Esophagus squamous epithelium (tissue), 4 donors: ENCODE measurements at regions not wholly inside any gene's neighbourhood (a gene's known extent, or its start where the extent isn't known, plus 50 kb on each side); places are given as distances from the start of the nearest gene placed in this dataset.

ENCODE experiments used
- POLR2A ChIP-seq, 4 donors: fragments of 450-650 bp; IDR thresholded peaks; one replicate each; pipeline ENCODE4 v1.6.1; 2017; ENCODE audit warnings: antibody characterized with exemption in 4 of 4, mild to moderate bottlenecking in 4 of 4, moderate library complexity in 3 of 4
- TF ChIP-seq, protein P1 (sequence below), 6 experiments: fragments of 450-650 bp in 4 of 6; fragments of 200-600 bp in 2 of 6; sonication (generic) in 2 of 6; IDR thresholded peaks; one replicate each; pipeline ENCODE4 v1.5.1; 2016 to 2019; ENCODE audit warnings: antibody characterized with exemption in 6 of 6, mild to moderate bottlenecking in 4 of 6, moderate library complexity in 4 of 6

DNA sequence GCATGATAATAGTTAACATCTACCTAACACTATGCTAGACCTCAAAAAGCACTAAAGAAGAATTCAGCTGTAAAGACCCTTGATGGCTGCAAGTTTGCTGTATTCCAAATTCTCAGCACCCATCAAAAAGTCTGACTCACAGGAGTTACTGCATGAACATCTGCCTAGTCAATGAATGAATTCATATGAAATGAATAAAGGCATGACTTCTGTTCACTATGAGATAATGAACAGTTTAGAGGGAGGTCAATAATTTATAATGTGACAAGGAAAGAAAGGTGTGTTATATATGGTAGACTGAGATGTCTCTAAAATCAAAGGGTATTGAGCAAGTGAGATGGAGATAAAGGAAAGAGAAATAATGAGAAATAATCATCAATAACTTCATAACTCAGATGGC is 508.2 kb upstream of the TGFBR2 start:
- TF ChIP-seq, protein P1, sequence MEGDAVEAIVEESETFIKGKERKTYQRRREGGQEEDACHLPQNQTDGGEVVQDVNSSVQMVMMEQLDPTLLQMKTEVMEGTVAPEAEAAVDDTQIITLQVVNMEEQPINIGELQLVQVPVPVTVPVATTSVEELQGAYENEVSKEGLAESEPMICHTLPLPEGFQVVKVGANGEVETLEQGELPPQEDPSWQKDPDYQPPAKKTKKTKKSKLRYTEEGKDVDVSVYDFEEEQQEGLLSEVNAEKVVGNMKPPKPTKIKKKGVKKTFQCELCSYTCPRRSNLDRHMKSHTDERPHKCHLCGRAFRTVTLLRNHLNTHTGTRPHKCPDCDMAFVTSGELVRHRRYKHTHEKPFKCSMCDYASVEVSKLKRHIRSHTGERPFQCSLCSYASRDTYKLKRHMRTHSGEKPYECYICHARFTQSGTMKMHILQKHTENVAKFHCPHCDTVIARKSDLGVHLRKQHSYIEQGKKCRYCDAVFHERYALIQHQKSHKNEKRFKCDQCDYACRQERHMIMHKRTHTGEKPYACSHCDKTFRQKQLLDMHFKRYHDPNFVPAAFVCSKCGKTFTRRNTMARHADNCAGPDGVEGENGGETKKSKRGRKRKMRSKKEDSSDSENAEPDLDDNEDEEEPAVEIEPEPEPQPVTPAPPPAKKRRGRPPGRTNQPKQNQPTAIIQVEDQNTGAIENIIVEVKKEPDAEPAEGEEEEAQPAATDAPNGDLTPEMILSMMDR (IDR thresholded peaks at IDR 0.05) = no peak
- no peak for TF ChIP-seq POLR2A (IDR thresholded peaks at IDR 0.05)
